ENCODE measurements at regions not wholly inside any gene's neighbourhood (a gene's known extent, or its start where the extent isn't known, plus 50 kb on each side); places are given as distances from the start of the nearest gene placed in this dataset.
"Not testable (repeated sequence)": the region's sequence is repeated elsewhere in the genome, so short reads cannot be mapped to it uniquely, and the experiment has no call there.

DNA sequence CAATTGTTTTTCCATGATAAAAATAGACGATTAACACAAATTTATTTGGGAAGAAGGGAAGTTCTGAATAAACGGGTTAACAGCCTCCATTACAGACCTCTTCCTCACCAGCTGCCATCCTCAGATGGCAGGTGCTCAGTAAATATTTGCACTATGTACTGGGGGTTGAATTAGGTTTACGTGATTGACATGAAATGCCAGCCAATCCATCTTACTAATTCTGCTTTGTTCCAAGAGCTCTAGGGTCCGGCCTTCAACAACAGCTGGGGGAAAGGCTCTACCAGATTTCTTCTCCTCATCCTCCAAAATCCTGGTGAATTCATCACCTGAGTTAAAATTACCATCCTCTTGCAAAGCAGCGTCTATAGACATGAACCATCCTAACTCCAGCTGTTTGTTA, 104.6 kb downstream of the MTX3 start:
- DNase-seq (ENCODE audit: low read depth, low spot score): no peak
- no peaks in the 10 kb centered on the region for H3K4me1 ChIP-seq (ENCODE audit: control insufficient read depth in 1 of 2, insufficient read depth in 2 of 2, low read length in 2 of 2)
- no peak overlapping the region for H3K4me3 ChIP-seq (replicated peaks in 1 of 2; ENCODE audit: low read depth in 1 of 2, low read length in 2 of 2)
- no peak overlapping the region for H3K4me2 ChIP-seq (ENCODE audit: low read length)
- no peak overlapping the region for H3K9ac ChIP-seq (ENCODE audit: low read length)
- no peaks in the 10 kb centered on the region for H3K79me2 ChIP-seq (ENCODE audit: insufficient read depth, low read length)
- no peaks in the 10 kb centered on the region for H4K20me1 ChIP-seq (ENCODE audit: insufficient read depth)
- BruUV-seq (replicated peaks): no TSS peak
- no peaks in the 10 kb centered on the region for H3K27me3 ChIP-seq (ENCODE audit: insufficient read depth, low read length)
- POLR2A ChIA-PET: no interaction called here
- H3K9me3 ChIP-seq (ENCODE audit: control insufficient read depth in 1 of 2, insufficient read depth in 1 of 2, low read depth in 1 of 2, low read length in 2 of 2): no peaks in the 10 kb centered on the region
- RAD21 ChIA-PET (ENCODE audit: low non-redundant PET in 1 of 2, low total read pairs in 2 of 2, uncharacterized antibody in 2 of 2, unreplicated experiment in 2 of 2): no interaction called here
- TF ChIP-seq ZNF274 (IDR thresholded peaks at IDR 0.05; ENCODE audit: low read depth, low read length) (no peak), YY1 (IDR thresholded peaks at IDR 0.05; ENCODE audit: extremely low read depth, insufficient replicate concordance, low read depth, low read length) (no peak), ELF1 (IDR thresholded peaks at IDR 0.05; ENCODE audit: borderline replicate concordance, low read depth) (no peak), SRF (IDR thresholded peaks at IDR 0.05; ENCODE audit: low read depth) (no peak), EZH2phosphoT487 (IDR thresholded peaks at IDR 0.05; ENCODE audit: borderline replicate concordance) (no peak), FOSL1 (IDR thresholded peaks at IDR 0.05; ENCODE audit: low read depth) (no peak), EGR1 (IDR thresholded peaks at IDR 0.05; ENCODE audit: low read depth) (no peak), POLR2A (IDR thresholded peaks at IDR 0.05; ENCODE audit: borderline replicate concordance, extremely low read depth, insufficient read depth, insufficient read length) (no peak), POLR2AphosphoS5 (IDR thresholded peaks at IDR 0.05; ENCODE audit: low read depth, low read length) (no peak)
- TF ChIP-seq, protein P1, sequence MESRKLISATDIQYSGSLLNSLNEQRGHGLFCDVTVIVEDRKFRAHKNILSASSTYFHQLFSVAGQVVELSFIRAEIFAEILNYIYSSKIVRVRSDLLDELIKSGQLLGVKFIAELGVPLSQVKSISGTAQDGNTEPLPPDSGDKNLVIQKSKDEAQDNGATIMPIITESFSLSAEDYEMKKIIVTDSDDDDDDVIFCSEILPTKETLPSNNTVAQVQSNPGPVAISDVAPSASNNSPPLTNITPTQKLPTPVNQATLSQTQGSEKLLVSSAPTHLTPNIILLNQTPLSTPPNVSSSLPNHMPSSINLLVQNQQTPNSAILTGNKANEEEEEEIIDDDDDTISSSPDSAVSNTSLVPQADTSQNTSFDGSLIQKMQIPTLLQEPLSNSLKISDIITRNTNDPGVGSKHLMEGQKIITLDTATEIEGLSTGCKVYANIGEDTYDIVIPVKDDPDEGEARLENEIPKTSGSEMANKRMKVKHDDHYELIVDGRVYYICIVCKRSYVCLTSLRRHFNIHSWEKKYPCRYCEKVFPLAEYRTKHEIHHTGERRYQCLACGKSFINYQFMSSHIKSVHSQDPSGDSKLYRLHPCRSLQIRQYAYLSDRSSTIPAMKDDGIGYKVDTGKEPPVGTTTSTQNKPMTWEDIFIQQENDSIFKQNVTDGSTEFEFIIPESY (IDR thresholded peaks at IDR 0.05; ENCODE audit: extremely low read depth, insufficient replicate concordance, low read length): no peak
- CTCF ChIA-PET: no interaction called here
- intact Hi-C loops (cut with micrococcal nuclease): no loop called here
- H3K9me2 ChIP-seq (ENCODE audit: insufficient read depth): no peaks in the 10 kb centered on the region
- H2AFZ ChIP-seq (ENCODE audit: low read depth, low read length, poor library complexity, severe bottlenecking): no peak overlapping the region
- no peak for ATAC-seq
- no peak overlapping the region for H3K27ac ChIP-seq (ENCODE audit: low read depth, low read length)
- H3K36me3 ChIP-seq (ENCODE audit: control insufficient read depth in 1 of 2, insufficient read depth in 2 of 2, low read length in 2 of 2): no peaks in the 10 kb centered on the region

DNA sequence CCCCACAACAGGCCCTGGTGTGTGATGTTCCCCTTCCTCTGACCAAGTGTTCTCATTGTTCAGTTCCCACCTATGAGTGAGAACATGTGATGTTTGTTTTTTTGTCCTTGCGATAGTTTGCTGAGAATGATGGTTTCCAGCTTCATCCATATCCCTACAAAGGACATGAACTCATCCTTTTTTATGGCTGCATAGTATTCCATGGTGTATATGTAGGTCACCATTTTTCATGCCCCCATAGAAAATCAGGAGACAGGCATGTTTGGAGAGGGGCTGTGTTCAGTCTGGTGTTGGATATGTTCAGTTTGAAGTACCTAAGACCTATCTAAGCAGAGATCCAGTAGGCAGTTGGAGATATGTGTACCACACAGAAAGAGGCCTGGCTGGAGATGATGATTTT, 111.2 kb downstream of the MTX3 start:
- H3K4me1 ChIP-seq (ENCODE audit: control insufficient read depth in 1 of 2, insufficient read depth in 2 of 2, low read length in 2 of 2); POLR2A ChIA-PET; DNase-seq (ENCODE audit: low read depth, low spot score); H3K36me3 ChIP-seq (ENCODE audit: control insufficient read depth in 1 of 2, insufficient read depth in 2 of 2, low read length in 2 of 2); H3K9ac ChIP-seq (ENCODE audit: low read length); BruUV-seq (replicated peaks); H3K4me2 ChIP-seq (ENCODE audit: low read length); H4K20me1 ChIP-seq (ENCODE audit: insufficient read depth); H2AFZ ChIP-seq (ENCODE audit: low read depth, low read length, poor library complexity, severe bottlenecking); H3K9me2 ChIP-seq (ENCODE audit: insufficient read depth); H3K79me2 ChIP-seq (ENCODE audit: insufficient read depth, low read length); H3K9me3 ChIP-seq (ENCODE audit: control insufficient read depth in 1 of 2, insufficient read depth in 1 of 2, low read depth in 1 of 2, low read length in 2 of 2); H3K27me3 ChIP-seq (ENCODE audit: insufficient read depth, low read length); ATAC-seq; H3K4me3 ChIP-seq (replicated peaks in 1 of 2; ENCODE audit: low read depth in 1 of 2, low read length in 2 of 2); RAD21 ChIA-PET (ENCODE audit: low non-redundant PET in 1 of 2, low total read pairs in 2 of 2, uncharacterized antibody in 2 of 2, unreplicated experiment in 2 of 2); H3K27ac ChIP-seq (ENCODE audit: low read depth, low read length): not testable (repeated sequence)
- CTCF ChIA-PET: interaction anchor here (3.5 kb wide), 1 partner anchor 203 kb away, joined by 50 read pairs; no protein-coding TSS in a partner anchor
- intact Hi-C loops (cut with micrococcal nuclease): loop anchor here (5.0 kb wide), 1 partner anchor 427 kb away; no protein-coding TSS in a partner anchor
